ENCODE measurements at regions not wholly inside any gene's neighbourhood (a gene's known extent, or its start where the extent isn't known, plus 50 kb on each side); places are given as distances from the start of the nearest gene placed in this dataset.

- no peak for TF ChIP-seq CTCF (IDR thresholded peaks at IDR 0.05; ENCODE audit: low read depth, low read length)
- no peak for TF ChIP-seq MYC (IDR thresholded peaks at IDR 0.05; ENCODE audit: low read depth, low read length)
Measured at GRCh38 chr18:985212-985661, 80.6 kb downstream of the ADCYAP1 start.
